NCI-H1092 treated with DMSO at 0.1 percent for 48 hours (cell line): ENCODE measurements at regions not wholly inside any gene's neighbourhood (a gene's known extent, or its start where the extent isn't known, plus 50 kb on each side); places are given as distances from the start of the nearest gene placed in this dataset.

Source experiments
- DNase-seq: peaks from one replicate; lab custom pipeline; 2025; lab: John Stamatoyannopoulos, UW

GRCh38 chr14:106850913-106851825, 1324.8 kb downstream of the TMEM121 start:
- no peak for DNase-seq

GRCh38 chr14:106872611-106873446, 1346.4 kb downstream of the TMEM121 start:
- DNase-seq, result peak; percentile 60

GRCh38 chr14:106874350-106874749, 1348.0 kb downstream of the TMEM121 start:
- DNase-seq, result no peak

DNA sequence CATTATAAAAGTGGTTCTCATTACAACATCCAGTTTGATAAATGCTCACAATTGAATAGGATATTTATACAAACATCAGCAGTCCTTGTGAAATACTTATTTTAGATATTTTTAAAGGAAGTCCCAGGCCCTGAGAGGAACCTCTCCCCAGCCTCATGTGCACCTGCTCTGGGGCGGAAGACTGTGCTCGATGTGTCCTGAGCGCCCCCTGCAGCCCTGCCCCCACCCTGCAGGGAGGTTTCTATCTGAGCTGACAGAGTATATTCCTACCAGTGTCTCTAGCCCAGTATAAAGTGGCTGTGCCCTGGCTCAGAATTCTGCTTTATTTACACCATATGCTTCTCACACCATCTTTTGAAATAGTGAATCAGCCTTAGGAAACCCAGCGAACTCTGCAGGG, 1349.1 kb downstream of the TMEM121 start:
- DNase-seq, result peak; percentile 6

DNA sequence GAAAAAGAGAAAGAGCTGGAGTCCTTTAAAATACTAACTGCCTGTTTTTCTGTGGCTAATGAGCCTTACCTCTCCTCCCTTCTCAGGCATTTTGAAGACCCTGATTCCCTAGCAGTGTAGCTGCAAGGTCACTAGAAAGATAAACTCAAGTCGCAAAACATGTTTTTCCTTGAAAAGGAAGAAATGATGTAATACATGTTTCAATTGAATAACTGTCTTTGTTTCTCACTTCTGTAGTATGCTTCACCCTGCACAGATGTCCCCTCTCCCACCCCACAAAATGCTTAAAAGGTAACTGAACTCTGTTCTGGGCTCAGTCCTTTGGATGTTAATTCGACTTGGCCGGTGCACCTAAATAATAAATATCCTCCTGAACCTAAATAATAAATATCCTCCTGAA, 1350.3 kb downstream of the TMEM121 start:
- DNase-seq, result no peak

DNA sequence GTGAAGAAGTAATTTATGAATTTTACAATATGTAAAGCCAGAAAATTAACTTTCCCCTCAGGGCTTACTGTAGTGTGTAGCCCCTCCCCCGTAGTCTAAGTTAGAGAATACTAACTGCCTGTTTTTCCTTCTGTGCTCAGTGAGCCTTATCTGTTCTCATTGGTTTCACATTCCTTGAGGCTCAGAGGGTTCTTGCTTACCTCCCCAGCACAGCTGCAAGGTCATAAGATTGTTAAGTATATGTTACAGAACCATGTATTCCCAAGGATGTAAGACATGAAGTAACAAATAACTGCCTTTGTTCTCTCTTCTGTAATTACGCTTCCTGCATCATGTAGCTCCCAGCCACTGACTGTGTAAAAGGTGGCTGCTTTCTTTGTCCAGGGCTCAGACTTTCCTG, 1351.1 kb downstream of the TMEM121 start:
- no peak for DNase-seq

GRCh38 chr14:106879241-106879640, 1352.9 kb downstream of the TMEM121 start:
- no peak for DNase-seq

GRCh38 chr14:106883218-106883692, 1356.9 kb downstream of the TMEM121 start:
- no peak for DNase-seq
